Kidney (tissue), 13 donors: ENCODE measurements at regions not wholly inside any gene's neighbourhood (a gene's known extent, or its start where the extent isn't known, plus 50 kb on each side); places are given as distances from the start of the nearest gene placed in this dataset.
A peak's percentile ranks its signal among the peaks of the same experiment; 100 is the strongest.

Experiments used
- DNase-seq, 5 donors: peaks; one replicate each; pipeline ENCODE4 v3.0.0-alpha.2; 2013 to 2020
- FAIRE-seq: peaks from 2 replicates; lab custom pipeline; 2012; peaks lifted over from hg19 to GRCh38; lab: Jason Lieb, UNC
- H3K27ac ChIP-seq, 2 donors: one replicate each; pipeline ENCODE4 v1.7.0; 2013; ENCODE audit warnings: low read depth in 2 of 2, low read length in 2 of 2, inconsistent platforms in 1 of 2
- H3K27me3 ChIP-seq: one replicate; pipeline ENCODE4 v1.7.1; 2013; ENCODE audit warnings: low read length, inconsistent platforms; ENCODE audit not compliant: control insufficient read depth, insufficient read depth
- H3K36me3 ChIP-seq, 3 donors: one replicate each; pipeline versions ENCODE4 v1.7.0 to v1.7.1; 2013; ENCODE audit warnings: low read length in 3 of 3, control low read depth in 1 of 3, inconsistent platforms in 1 of 3; ENCODE audit not compliant: insufficient read depth in 3 of 3, control insufficient read depth in 2 of 3
- H3K4me1 ChIP-seq, 3 donors: one replicate each; pipeline versions ENCODE4 v1.7.0 to v1.7.1; 2013; ENCODE audit warnings: low read length in 3 of 3, inconsistent platforms in 1 of 3, low read depth in 1 of 3; ENCODE audit not compliant: control insufficient read depth in 2 of 3, insufficient read depth in 2 of 3
- H3K4me3 ChIP-seq, 3 donors: one replicate each; pipeline versions ENCODE4 v1.7.0 to v1.8.1; 2013; ENCODE audit warnings: low read length in 3 of 3, control low read depth in 1 of 3, inconsistent platforms in 1 of 3
- H3K9ac ChIP-seq, 3 donors: one replicate each; pipeline versions ENCODE4 v1.7.0 to v1.7.1; 2013; ENCODE audit warnings: low read length in 3 of 3, control low read depth in 1 of 3, inconsistent platforms in 1 of 3
- H3K9me3 ChIP-seq, 3 donors: one replicate each; pipeline versions ENCODE4 v1.7.0 to v1.7.1; 2013; ENCODE audit warnings: low read length in 3 of 3, control low read depth in 1 of 3, inconsistent platforms in 1 of 3; ENCODE audit not compliant: control insufficient read depth in 2 of 3, insufficient read depth in 1 of 3
- CTCF ChIP-seq: IDR thresholded peaks from 3 replicates; pipeline ENCODE4 v1.5.1; 2012; ENCODE audit warnings: mild to moderate bottlenecking, moderate library complexity, borderline replicate concordance; ENCODE audit not compliant: insufficient read depth; ENCODE audit errors: extremely low read depth
- intact Hi-C: fragments of 100-400 bp; cut with DNase I; formaldehyde crosslinking; loops from one replicate; pipeline ENCODE4 v1.11.1; 2022
- donor health status: control.
- donor health status: control.
- donor health status: control.
- donor health status: control.
- donor health status: control.
- donor health status: DM: yes; HTN: yes; CAD: no.
- donor health status: Normal renal cell carcinoma (clear cell type).

GRCh38 chr13:47845981-47846380 lies 155.1 kb downstream of the SUCLA2 start:
- no peak overlapping the region for H3K4me3 ChIP-seq
- no peaks in the 10 kb centered on the region for H3K27me3 ChIP-seq
- intact Hi-C loops: no loop called here
- no peak overlapping the region for H3K9ac ChIP-seq
- no peak for TF ChIP-seq CTCF
- FAIRE-seq (no peak), DNase-seq (no peak)
- no peaks in the 10 kb centered on the region for H3K36me3 ChIP-seq
- no peaks in the 10 kb centered on the region for H3K4me1 ChIP-seq
- H3K9me3 ChIP-seq: no peaks in the 10 kb centered on the region
- H3K27ac ChIP-seq: no peak overlapping the region

- H3K27ac ChIP-seq: no peak overlapping the region
- FAIRE-seq: no peak
- H3K36me3 ChIP-seq: no peaks in the 10 kb centered on the region
- no peak overlapping the region for H3K9ac ChIP-seq
- H3K4me1 ChIP-seq: no peaks in the 10 kb centered on the region
- DNase-seq: peak in 2 of 5 donors; percentile 79 to 81
- H3K27me3 ChIP-seq: no peaks in the 10 kb centered on the region
- intact Hi-C loops: no loop called here
- no peaks in the 10 kb centered on the region for H3K9me3 ChIP-seq
- TF ChIP-seq CTCF: no peak
- no peak overlapping the region for H3K4me3 ChIP-seq
Measured at GRCh38 chr13:47843005-47843404, 158.1 kb downstream of the SUCLA2 start.

GRCh38 chr13:47841151-47841550 lies 159.9 kb downstream of the SUCLA2 start:
- no peak for DNase-seq
- Histone ChIP-seq H3K36me3 (no peaks in the 10 kb centered on the region), H3K4me1 (no peaks in the 10 kb centered on the region), H3K27ac (no peak overlapping the region), H3K9ac (no peak overlapping the region), H3K9me3 (no peaks in the 10 kb centered on the region), H3K4me3 (no peak overlapping the region), H3K27me3 (no peaks in the 10 kb centered on the region)
- intact Hi-C loops: no loop called here
- no peak for FAIRE-seq
- TF ChIP-seq CTCF: no peak

GRCh38 chr13:47837906-47838305 lies 163.2 kb downstream of the SUCLA2 start:
- H3K36me3 ChIP-seq: no peaks in the 10 kb centered on the region
- H3K27me3 ChIP-seq: no peaks in the 10 kb centered on the region
- H3K9me3 ChIP-seq: no peaks in the 10 kb centered on the region
- FAIRE-seq (no peak), DNase-seq (no peak)
- no peaks in the 10 kb centered on the region for H3K4me1 ChIP-seq
- no peak for TF ChIP-seq CTCF
- intact Hi-C loops: no loop called here
- H3K4me3 ChIP-seq: no peak overlapping the region
- no peak overlapping the region for H3K27ac ChIP-seq
- no peak overlapping the region for H3K9ac ChIP-seq
